ENCODE measurements at regions not wholly inside any gene's neighbourhood (a gene's known extent, or its start where the extent isn't known, plus 50 kb on each side); places are given as distances from the start of the nearest gene placed in this dataset.

DNA sequence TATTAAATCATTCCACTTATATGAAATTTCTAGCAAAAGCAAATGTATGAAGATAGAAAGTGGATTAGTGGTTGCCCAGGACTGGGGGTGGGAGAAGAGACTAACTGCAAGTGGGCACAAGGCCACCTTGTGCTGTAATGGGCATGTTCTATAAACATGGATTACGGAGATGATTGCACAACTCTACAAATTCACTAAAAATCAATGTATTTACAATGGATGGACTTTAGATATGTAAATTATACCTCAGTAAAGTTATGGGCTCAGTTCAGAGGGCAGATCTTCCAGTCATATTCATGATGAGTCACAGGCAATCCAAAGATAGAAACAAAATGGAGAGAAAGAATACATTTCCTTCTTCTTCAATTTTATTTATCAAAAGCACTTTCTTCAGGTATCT, 173.9 kb downstream of the NDUFA12 start:
- TF ChIP-seq, protein P1, sequence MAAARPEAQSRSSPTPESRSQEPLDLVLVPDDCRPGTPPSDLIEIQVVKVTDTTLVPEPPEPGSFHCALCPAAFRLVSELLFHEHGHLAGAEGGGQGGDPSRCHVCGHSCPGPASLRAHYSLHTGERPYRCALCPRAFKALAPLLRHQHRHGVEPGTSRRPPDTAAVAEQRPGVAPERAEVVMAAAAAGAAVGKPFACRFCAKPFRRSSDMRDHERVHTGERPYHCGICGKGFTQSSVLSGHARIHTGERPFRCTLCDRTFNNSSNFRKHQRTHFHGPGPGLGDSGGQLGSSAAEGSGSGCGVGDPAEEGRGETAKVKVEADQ (CRISPR knock-in tag; IDR thresholded peaks at IDR 0.05; ENCODE audit: borderline replicate concordance) = no peak
- TF ChIP-seq TBL1XR1 (IDR thresholded peaks at IDR 0.05; ENCODE audit: borderline replicate concordance, low read length, partially characterized antibody) (no peak), CCAR2 (optimal IDR thresholded peaks at IDR 0.05; ENCODE audit: low read depth, low read length) (no peak)
